HG02981 (cell line): ENCODE measurements at regions not wholly inside any gene's neighbourhood (a gene's known extent, or its start where the extent isn't known, plus 50 kb on each side); places are given as distances from the start of the nearest gene placed in this dataset.

ENCODE experiments used
- ATAC-seq: cut with Tn5 transposase; IDR thresholded peaks from one replicate; pipeline ENCODE4 v1.9.1; 2021; ENCODE audit warnings: mild to moderate bottlenecking, moderate library complexity; ENCODE audit not compliant: unreplicated experiment

DNA sequence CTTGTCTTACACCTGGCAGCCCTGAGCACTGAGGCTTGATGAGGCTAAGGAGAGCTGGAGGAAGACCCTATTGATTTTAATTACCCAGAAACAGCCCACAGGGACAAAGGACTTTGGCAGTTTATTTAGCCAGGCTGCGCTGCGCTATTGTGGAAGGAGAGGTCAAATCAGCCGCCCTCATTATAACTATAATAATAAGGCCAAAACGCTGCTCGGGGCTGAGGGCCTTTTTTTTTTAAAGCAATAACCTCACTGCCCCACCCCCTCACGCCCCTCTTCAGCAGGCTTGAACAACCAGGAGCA, 60.6 kb upstream of the NKX1-1 start:
- ATAC-seq: no peak

DNA sequence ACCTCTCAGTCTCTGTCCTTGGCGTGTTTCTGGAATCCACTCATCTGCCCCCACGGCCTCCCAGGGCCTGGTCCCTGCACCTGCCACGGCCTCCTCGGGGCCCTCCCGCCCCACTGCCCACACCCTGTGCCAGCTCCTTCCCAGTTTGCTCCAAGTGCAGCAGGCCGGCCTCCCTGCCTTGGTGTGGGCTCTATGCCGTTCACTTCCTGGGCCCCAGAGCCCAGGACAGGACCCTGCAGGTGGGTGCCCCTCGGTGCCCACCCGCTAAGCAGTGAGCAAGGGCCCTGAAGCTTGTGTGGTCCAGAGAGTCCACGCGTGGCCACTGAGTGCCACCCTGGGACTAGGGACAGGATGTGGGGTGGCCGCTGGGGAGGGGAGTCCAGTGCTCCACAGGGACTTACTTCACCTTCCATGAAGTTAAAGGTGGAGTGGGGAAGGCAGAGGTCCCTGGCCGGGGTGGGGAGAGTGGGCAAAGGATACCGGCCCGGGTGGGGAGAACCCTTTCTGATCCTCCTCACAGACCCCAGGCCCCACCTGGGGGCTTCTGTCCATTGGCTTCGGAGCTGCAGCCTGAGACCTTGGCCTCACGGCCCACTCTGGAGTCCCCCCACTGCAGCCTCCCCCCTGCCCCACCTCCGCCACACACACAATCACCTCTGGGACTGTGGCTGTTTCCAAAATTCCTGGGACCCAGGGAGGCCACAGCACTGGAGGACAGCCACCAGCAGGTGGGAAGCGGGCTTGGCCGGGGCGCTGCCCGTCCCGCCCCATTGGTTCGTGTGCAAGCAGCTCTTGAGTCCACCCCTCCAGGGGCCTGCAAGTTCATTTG, 60.0 kb upstream of the NKX1-1 start:
- no peak for ATAC-seq

DNA sequence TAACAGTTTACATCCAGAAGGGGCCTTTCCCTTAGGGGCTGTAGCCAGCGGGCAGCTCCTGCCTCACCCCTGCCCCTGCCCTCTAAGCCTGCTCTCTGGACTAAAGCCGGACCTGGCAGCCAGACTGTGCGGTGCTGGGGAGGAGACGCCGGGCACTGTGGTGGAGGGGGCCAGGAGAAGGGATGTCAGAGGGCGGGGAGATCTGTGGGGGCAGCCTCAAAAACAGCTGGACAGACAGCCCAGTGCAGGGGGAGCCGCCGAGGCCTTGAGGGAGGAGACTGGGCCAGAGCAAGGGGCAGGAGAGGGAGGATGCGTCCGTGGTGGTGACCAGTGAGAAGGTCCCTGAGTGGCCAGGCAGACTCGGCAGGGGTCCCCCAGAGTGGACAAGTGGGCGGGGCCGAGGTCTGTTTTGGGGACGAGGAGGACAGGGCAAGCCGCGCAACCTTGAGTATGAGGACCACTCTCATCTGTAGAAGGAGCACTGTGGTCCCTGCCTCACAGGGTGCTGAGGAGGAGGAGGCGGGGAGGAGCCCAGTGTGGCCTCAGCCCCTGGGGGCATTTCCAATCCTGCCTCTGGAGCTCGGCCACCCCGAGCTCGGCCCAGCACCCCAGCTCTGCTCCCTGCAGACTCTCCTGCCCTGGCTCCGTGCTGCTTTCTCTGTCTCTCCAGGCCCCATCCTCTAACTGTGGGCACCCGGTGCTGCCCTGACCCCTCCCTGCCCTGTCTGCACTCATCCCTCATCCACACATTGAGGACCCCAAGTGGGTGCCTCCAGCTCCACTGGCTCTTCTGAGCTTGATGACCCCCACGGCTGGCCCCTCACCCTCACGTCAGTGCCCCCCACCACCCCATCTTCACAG, 59.2 kb upstream of the NKX1-1 start:
- no peak for ATAC-seq

DNA sequence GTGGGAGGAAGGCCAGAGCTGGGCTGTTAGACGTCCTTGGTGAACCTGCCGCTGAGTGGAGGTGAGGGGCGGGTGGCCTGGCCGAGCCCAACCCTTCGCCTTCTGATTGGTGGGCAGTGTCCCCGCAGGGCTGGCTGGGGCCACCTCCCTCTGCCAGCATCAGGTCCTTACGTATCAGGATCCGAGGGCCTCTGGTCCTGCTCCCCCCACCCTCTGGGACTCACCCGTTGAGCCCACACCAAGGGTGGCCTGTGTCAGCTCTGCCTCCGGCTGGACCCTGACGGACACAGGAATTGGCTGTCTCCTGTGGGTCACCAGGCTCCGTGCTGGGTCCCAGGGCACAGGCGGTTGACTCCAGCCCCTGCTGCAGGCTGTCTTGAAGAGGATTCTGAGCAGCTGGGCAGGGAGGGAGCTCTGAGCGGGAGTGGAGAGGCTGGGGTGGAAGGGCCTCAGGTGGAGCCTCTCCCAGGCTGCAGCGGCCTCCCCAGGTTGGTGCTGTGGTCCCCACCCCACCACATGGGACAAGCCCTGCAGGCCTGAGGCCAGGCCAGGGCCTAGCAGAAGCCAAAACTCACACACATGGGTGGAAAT, 58.4 kb upstream of the NKX1-1 start:
- no peak for ATAC-seq

DNA sequence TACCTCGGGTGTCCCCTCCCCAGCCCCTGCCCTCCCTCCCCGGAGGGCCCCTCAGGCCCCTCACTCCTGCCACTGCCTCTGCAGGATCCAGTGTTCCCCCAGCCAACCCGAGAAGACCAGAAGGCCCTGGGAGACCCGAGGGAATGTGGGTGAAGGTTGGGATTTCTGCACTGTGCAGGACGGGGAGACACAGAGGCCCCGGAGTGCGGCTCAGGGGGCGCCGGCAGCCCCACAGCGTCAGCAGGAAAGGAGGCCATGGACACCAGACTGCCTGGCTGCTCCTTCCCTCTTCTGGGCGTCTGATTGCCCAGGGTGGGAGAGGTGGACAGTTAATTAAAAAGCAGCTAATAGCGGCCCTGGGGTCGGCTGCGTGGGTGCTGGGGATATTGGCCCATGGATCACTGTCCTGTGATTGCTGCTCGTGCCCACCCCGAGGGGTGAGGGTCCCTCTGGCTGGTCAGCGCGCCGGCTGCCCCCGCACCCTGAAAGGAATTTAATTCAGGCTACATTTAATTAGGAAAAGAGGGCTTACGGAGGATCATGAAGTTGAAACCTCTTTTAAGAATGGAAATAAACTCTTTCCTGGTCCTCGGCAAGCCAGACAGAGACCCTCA, 57.8 kb upstream of the NKX1-1 start:
- ATAC-seq: no peak

DNA sequence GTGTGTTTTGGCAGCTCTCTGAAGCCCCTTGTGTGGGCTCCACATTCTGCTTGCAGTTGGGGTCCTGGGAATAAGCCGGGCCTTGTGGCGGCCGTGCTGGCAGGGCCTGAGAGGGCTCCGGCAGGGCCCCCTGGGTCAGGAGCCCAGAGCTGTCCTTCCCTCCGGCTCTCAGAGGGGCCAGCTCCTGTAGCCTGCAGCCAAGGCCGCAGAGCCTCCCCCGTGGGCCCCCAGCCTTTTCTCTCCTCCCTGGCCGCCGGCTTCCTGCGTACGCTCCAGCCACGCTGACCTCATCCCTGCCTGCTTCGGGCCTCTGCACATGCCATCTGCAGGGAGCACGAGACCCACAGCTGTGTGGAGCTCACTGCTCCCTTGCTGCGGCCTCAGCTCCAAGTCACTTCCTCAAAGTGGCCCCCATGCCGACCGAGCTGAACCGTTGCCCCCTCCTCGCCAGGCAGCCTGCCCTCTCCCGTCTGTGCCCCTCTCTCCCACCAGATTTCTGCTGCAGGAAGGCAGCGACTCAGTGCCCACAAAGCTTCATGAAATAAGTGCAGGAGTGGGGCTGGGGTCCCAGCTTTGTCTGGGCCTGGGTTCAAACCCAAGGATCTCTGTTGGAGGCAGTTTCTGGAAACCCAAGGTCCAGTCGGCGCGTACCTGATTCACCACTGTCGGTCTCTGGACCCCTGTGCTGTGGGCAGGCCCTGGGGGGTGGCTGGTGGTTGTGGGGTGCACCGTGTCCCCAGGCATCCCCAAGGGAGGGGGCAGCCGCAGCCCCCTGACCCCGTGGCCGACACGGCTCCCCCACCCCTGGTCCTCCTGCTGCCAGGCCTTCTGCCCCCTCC, 57.1 kb upstream of the NKX1-1 start:
- no peak for ATAC-seq

DNA sequence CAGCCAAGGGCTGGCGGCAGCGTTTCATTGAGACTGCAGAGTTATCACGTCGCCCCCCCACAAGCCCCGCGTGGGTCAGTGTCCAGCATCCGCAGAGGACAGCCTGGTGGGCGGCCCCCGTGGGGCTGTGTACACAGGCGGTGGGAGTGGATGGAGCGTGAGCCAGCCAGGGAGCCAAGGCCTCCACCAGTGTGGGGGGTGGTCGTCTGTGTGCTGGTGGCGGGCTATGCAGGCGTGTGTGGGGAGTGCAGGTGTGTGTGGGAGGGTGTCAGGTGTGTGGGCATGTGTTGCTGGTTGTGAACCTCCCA, 56.5 kb upstream of the NKX1-1 start:
- ATAC-seq: no peak

DNA sequence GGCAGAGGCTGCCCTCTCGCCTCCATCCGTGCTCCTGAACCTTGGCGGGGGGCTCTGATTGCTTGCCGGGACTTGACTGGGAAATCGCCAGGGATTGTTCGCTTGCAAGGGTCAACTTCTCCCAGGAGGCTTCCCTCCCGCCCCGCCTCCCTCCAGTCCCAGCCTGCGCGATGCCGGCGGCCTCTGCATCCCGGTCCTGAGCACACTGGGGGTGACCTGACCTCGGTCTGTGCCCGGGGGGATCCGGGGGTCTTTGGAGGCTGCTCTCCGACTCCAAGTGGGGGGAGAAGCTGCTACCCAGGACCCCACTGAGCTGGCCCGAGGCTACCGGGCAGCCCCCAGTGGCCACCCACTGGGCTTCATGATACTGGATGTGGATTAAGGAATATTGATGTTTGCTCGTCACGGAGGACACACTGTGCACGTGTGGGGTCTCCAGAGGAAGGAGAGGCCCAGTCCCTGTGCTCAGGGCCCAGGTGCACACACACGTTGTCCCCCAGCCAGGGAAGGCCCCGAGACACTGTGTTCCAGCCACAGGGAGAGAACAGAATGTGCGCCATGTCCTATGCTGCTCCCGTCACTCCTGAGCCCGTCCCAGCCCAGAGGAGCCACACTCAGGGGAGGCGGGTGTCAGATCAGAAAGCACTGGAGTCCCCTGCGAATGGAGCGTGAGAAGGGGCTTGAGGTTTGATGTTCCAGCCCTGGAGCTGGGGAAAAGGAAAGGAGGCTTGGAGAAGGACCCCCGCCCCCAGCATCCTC, 55.9 kb upstream of the NKX1-1 start:
- ATAC-seq: no peak

DNA sequence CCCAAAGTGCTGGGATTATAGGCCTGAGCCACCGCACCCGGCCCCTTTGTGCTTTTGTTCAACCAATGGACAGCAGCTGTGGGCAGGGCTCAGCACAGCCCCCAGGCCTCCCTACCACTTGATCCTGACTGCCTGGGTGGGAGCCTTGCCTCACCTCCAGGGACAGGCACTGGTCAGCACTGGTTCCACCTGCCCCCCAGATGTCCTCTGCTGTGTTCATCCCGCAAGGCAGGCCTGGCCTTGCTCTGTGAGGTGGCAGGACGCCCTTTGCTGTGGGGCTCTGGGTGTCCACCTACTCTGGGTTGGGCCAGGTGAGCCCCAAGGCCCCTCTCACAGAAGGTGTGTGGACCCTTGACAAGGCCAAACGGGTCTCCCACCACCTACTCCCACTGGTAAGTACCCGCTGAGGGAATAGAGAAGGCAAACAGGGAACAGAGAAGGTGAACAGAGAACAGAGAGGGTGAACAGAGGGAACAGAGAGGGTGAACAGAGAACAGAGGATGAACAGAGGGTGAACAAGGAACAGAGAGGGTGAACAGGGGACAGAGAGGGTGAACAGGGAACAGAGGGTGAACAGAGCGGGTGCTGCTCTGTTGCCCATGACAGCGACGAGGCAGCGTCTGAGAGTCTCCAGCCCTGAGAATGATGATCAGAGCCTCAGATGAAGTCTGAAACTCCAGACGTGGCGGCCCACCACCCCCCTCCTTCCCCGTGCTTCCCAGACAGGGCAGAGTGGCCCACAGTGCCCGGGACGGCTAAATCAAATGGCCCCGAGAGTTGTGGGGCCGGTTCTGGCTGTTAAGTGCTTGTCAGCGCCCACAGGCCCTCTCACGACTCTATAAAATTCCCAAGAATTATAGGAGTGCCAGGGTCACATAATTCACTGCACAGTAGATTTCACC, 55.0 kb upstream of the NKX1-1 start:
- no peak for ATAC-seq

DNA sequence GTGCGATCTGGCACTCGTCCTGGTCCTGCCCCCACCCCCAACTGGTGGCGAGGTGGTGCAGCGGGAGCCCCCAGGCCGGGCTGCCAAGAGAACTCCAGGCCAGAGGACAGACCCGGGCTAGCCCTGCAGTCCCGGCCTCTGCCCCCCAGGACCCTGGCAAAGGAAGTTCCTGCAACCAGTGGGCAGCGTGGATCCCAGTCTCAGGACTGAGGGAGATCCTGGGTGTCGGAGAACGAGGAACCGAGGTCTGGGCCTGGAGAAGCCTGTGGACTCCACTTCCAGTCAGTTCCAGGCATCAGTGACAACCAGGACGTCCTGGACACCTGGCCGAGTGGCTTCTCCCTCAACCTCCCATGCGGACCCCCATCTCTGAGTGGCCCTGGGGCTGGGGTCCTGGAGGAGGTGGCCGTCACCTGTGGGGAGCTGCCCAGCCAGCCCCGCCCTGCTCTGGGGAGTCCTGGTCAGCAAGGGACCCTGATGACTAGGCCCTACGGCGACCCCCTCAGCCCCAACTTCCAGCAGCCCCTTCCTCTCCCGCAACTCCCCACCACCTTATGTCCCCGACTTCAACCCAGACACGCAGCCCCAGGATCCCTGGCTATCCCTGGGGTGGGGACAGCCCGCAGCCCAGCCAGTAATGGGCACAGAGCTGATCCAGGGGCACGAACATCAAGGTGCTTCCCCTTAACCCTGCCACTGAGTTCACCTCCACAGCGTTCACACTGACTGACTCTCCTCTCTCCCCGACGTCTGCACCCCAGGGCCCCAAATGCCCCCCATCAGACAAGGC, 53.7 kb upstream of the NKX1-1 start:
- no peak for ATAC-seq

DNA sequence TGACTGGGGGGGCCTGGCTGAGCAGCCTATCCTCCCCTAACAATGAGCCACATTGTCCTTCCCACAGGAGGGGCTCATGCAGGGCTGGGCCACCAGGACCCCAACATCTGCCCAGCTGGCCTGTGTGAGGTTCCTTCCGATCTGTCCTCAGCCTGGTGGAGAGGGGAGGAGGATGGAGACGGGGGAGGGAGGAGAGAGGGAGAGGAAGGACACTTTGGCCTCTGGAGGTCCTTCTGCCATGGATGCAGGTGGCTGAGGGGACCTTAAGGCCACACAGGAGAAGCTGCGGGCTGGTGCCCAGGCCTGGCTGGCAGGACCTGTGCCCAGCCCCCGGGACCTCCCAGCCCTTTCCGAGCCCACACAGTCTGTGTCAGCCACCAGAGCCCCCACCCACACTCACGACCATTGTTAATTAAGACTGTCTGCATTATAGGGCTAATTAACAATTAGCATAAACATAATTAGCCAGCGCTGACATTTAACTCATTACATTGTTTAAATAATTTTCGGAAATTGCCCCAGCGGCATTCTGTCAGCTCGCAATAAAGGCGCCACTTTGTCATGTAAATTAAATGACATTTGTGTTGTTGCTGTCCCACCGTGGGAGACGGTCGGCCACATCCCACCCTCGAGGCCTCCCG, 53.0 kb upstream of the NKX1-1 start:
- ATAC-seq: no peak

DNA sequence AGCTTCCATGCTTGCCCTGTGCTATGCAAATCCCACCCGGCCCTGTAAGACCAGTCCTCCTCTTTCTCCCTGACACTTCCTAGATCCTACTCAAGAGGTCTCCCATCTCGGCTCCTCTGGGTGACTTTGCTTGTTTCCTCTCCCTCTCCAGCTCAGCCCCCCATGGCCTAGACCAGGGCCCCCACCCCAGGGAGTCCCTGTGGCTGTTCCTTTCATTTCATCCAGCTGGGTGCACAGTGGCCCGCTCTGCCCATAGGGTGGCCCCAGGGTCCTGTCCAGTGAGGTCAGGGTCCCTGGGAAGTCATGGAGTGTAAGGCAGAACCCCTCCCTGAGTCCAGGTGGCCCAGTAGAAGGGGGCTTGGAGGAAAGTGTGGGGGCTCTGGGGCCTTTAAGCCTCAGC, 52.3 kb upstream of the NKX1-1 start:
- no peak for ATAC-seq
